GM12872 (cell line): ENCODE measurements at regions not wholly inside any gene's neighbourhood (a gene's known extent, or its start where the extent isn't known, plus 50 kb on each side); places are given as distances from the start of the nearest gene placed in this dataset.
A peak's percentile ranks its signal among the peaks of the same experiment; 100 is the strongest.

Source experiments
- CTCF ChIP-seq: IDR thresholded peaks from 3 replicates; pipeline ENCODE4 v1.5.1; 2011; ENCODE audit warnings: low read depth, mild to moderate bottlenecking, low read length, moderate library complexity; ENCODE audit not compliant: insufficient read depth

- no peak for TF ChIP-seq CTCF
These were observed 154.4 kb downstream of the BMP2 start for GRCh38 chr20:6921717-6922386.

GRCh38 chr20:6924681-6925080, 157.2 kb downstream of the BMP2 start:
- TF ChIP-seq CTCF: no peak

GRCh38 chr20:6925744-6926278, 158.3 kb downstream of the BMP2 start:
- no peak for TF ChIP-seq CTCF

- peak; percentile 52; the same call in 2 of the 3 replicates for TF ChIP-seq CTCF
These were observed 172.6 kb downstream of the BMP2 start for GRCh38 chr20:6940048-6940447.

- no peak for TF ChIP-seq CTCF
These were observed 173.4 kb downstream of the BMP2 start for GRCh38 chr20:6940876-6941275.

GRCh38 chr20:6941571-6941970, 174.1 kb downstream of the BMP2 start:
- no peak for TF ChIP-seq CTCF

GRCh38 chr20:6942266-6942665, 174.8 kb downstream of the BMP2 start:
- no peak for TF ChIP-seq CTCF
